22Rv1 (cell line): ENCODE measurements at regions not wholly inside any gene's neighbourhood (a gene's known extent, or its start where the extent isn't known, plus 50 kb on each side); places are given as distances from the start of the nearest gene placed in this dataset.

Source experiments
- ZFX ChIP-seq: fragments of 450-650 bp; IDR thresholded peaks from 2 replicates; pipeline ENCODE4 v1.6.1; 2017; ENCODE audit warnings: antibody characterized with exemption, borderline replicate concordance
- TF ChIP-seq, protein P1 (sequence below): fragments of 450-650 bp; IDR thresholded peaks from 2 replicates; pipeline ENCODE4 v1.5.1; 2017; ENCODE audit warnings: mild to moderate bottlenecking

DNA sequence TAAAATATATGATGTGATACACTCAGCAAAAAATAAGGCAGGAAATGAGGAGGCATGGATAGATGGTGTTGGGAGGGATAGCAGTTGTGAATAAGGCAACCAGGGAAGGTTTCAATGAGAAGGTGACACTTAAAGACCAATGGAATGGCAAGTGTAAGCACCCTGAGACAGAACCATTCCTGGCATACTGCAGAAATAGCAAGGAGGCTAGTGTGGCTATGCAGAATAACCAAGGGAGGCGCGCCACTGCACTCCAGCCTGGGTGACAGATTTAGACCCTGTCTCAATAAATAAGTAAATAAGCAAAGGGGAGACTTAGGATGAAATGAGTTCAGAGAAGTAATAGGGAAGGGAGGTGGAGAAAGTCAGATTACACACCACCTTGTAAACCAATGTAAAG is 113.9 kb downstream of the TOMM20 start:
- TF ChIP-seq, protein P1, sequence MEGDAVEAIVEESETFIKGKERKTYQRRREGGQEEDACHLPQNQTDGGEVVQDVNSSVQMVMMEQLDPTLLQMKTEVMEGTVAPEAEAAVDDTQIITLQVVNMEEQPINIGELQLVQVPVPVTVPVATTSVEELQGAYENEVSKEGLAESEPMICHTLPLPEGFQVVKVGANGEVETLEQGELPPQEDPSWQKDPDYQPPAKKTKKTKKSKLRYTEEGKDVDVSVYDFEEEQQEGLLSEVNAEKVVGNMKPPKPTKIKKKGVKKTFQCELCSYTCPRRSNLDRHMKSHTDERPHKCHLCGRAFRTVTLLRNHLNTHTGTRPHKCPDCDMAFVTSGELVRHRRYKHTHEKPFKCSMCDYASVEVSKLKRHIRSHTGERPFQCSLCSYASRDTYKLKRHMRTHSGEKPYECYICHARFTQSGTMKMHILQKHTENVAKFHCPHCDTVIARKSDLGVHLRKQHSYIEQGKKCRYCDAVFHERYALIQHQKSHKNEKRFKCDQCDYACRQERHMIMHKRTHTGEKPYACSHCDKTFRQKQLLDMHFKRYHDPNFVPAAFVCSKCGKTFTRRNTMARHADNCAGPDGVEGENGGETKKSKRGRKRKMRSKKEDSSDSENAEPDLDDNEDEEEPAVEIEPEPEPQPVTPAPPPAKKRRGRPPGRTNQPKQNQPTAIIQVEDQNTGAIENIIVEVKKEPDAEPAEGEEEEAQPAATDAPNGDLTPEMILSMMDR = no peak
- TF ChIP-seq ZFX = no peak
